Esophagus (tissue), 2 donors: ENCODE measurements at regions not wholly inside any gene's neighbourhood (a gene's known extent, or its start where the extent isn't known, plus 50 kb on each side); places are given as distances from the start of the nearest gene placed in this dataset.

Experiments used
- H3K27ac ChIP-seq, 2 donors: one replicate each; pipeline ENCODE4 v1.5.1; 2013; ENCODE audit warnings: low read depth in 2 of 2, mild to moderate bottlenecking in 2 of 2, inconsistent platforms in 1 of 2, low read length in 1 of 2, moderate library complexity in 1 of 2
- H3K27me3 ChIP-seq, 2 donors: one replicate each; pipeline ENCODE4 v1.6.1; 2013; ENCODE audit warnings: low read length in 2 of 2, control low read depth in 1 of 2, mild to moderate bottlenecking in 1 of 2; ENCODE audit not compliant: insufficient read depth in 2 of 2, control insufficient read depth in 1 of 2
- H3K36me3 ChIP-seq, 2 donors: one replicate each; pipeline ENCODE4 v1.6.1; 2013; ENCODE audit warnings: low read length in 1 of 2; ENCODE audit not compliant: control insufficient read depth in 2 of 2, insufficient read depth in 2 of 2
- H3K4me1 ChIP-seq, 2 donors: one replicate each; pipeline ENCODE4 v1.6.1; 2013; ENCODE audit warnings: low read length in 1 of 2; ENCODE audit not compliant: control insufficient read depth in 2 of 2, insufficient read depth in 2 of 2
- H3K4me3 ChIP-seq, 2 donors: one replicate each; pipeline ENCODE4 v1.5.1; 2013; ENCODE audit warnings: low read length in 2 of 2, mild to moderate bottlenecking in 2 of 2, low read depth in 1 of 2, moderate library complexity in 1 of 2
- H3K9me3 ChIP-seq, 2 donors: one replicate each; pipeline ENCODE4 v1.6.1; 2013; ENCODE audit warnings: mild to moderate bottlenecking in 2 of 2, low read depth in 1 of 2, low read length in 1 of 2, moderate library complexity in 1 of 2; ENCODE audit not compliant: control insufficient read depth in 2 of 2, insufficient read depth in 1 of 2
- WGBS, 2 donors: extraction: QIAGEN DNeasy Blood & Tissue Kit; methylation state at CpG; one replicate each; pipeline ENCODE4 v1.1.7; 2013; 5-methylcytosine and 5-hydroxymethylcytosine counted together
- donor health status: healthy with polysubstance abuse.
- donor health status: Bipolar disorder and iron deficiency.

GRCh38 chr3:76096036-76096435 lies 310.7 kb upstream of the ZNF717 start:
- Histone ChIP-seq H3K4me3 (no peak overlapping the region), H3K4me1 (no peaks in the 10 kb centered on the region), H3K9me3 (no peaks in the 10 kb centered on the region), H3K27ac (no peak overlapping the region), H3K27me3 (no peaks in the 10 kb centered on the region), H3K36me3 (no peaks in the 10 kb centered on the region)
- 54 to 69% methylated on average over 3 of the region's 3 CpGs for WGBS, 2 donors

GRCh38 chr3:76096836-76097588 lies 311.7 kb upstream of the ZNF717 start:
- Histone ChIP-seq H3K4me3 (no peak overlapping the region), H3K9me3 (no peaks in the 10 kb centered on the region), H3K36me3 (no peaks in the 10 kb centered on the region), H3K27ac (no peak overlapping the region), H3K4me1 (no peaks in the 10 kb centered on the region), H3K27me3 (no peaks in the 10 kb centered on the region)
- 69 to 72% methylated on average over 7 of the region's 7 CpGs for WGBS, 2 donors

- Histone ChIP-seq H3K27me3 (no peaks in the 10 kb centered on the region), H3K9me3 (no peaks in the 10 kb centered on the region), H3K4me1 (no peaks in the 10 kb centered on the region), H3K27ac (no peak overlapping the region), H3K4me3 (no peak overlapping the region), H3K36me3 (no peaks in the 10 kb centered on the region)
- 77% methylated on average over 3 of the region's 3 CpGs for WGBS, 2 donors
Measured at GRCh38 chr3:76097589-76097969, 312.2 kb upstream of the ZNF717 start.

- H3K27ac ChIP-seq = no peak overlapping the region
- 74 to 76% methylated on average over 4 of the region's 4 CpGs for WGBS, 2 donors
- no peaks in the 10 kb centered on the region for H3K27me3 ChIP-seq
- H3K9me3 ChIP-seq = no peaks in the 10 kb centered on the region
- H3K4me1 ChIP-seq = no peaks in the 10 kb centered on the region
- no peak overlapping the region for H3K4me3 ChIP-seq
- H3K36me3 ChIP-seq = no peaks in the 10 kb centered on the region
Measured at GRCh38 chr3:76099956-76100355, 314.6 kb upstream of the ZNF717 start.

- H3K36me3 ChIP-seq = no peaks in the 10 kb centered on the region
- H3K27ac ChIP-seq = no peak overlapping the region
- 4 to 9% methylated on average over 5 of the region's 5 CpGs for WGBS, 2 donors
- H3K4me1 ChIP-seq = no peaks in the 10 kb centered on the region
- H3K4me3 ChIP-seq = no peak overlapping the region
- H3K27me3 ChIP-seq = no peaks in the 10 kb centered on the region
- no peaks in the 10 kb centered on the region for H3K9me3 ChIP-seq
Measured at GRCh38 chr3:76107935-76108570, 322.7 kb upstream of the ZNF717 start.

- H3K4me1 ChIP-seq = no peaks in the 10 kb centered on the region
- WGBS, 2 donors = 73 to 76% methylated on average over 2 of the region's 2 CpGs
- H3K27me3 ChIP-seq = no peaks in the 10 kb centered on the region
Measured at GRCh38 chr3:76111808-76112207, 326.5 kb upstream of the ZNF717 start.

GRCh38 chr3:76122007-76122406 lies 336.7 kb upstream of the ZNF717 start:
- Histone ChIP-seq H3K27ac (no peak overlapping the region), H3K4me1 (no peaks in the 10 kb centered on the region), H3K36me3 (no peaks in the 10 kb centered on the region), H3K9me3 (no peaks in the 10 kb centered on the region), H3K4me3 (no peak overlapping the region), H3K27me3 (no peaks in the 10 kb centered on the region)

More at GRCh38 chr3:76111808-76112207, 326.5 kb upstream of the ZNF717 start:
- no peaks in the 10 kb centered on the region for H3K9me3 ChIP-seq
- no peak overlapping the region for H3K4me3 ChIP-seq
- H3K27ac ChIP-seq = no peak overlapping the region
- H3K36me3 ChIP-seq = no peaks in the 10 kb centered on the region

- no peaks in the 10 kb centered on the region for H3K36me3 ChIP-seq
- H3K9me3 ChIP-seq = no peaks in the 10 kb centered on the region
- H3K4me1 ChIP-seq = no peaks in the 10 kb centered on the region
- H3K4me3 ChIP-seq = no peak overlapping the region
- WGBS, 2 donors = 67 to 77% methylated on average over 3 of the region's 3 CpGs
- no peak overlapping the region for H3K27ac ChIP-seq
- no peaks in the 10 kb centered on the region for H3K27me3 ChIP-seq
Measured at GRCh38 chr3:76129441-76129840, 344.1 kb upstream of the ZNF717 start.

GRCh38 chr3:76131396-76132153 lies 346.2 kb upstream of the ZNF717 start:
- H3K4me3 ChIP-seq = no peak overlapping the region
- H3K36me3 ChIP-seq = no peaks in the 10 kb centered on the region
- WGBS, 2 donors = 65 to 70% methylated on average over 7 of the region's 7 CpGs
- no peaks in the 10 kb centered on the region for H3K27me3 ChIP-seq
- no peaks in the 10 kb centered on the region for H3K4me1 ChIP-seq
- no peaks in the 10 kb centered on the region for H3K9me3 ChIP-seq
- H3K27ac ChIP-seq = no peak overlapping the region
